Ovary (tissue), 3 donors: ENCODE measurements at regions not wholly inside any gene's neighbourhood (a gene's known extent, or its start where the extent isn't known, plus 50 kb on each side); places are given as distances from the start of the nearest gene placed in this dataset.

Source experiments
- EP300 ChIP-seq: sonication (generic); formaldehyde crosslinking; IDR thresholded peaks from one replicate; pipeline ENCODE4 v1.6.1; 2017; ENCODE audit warnings: antibody characterized with exemption
- POLR2A ChIP-seq: fragments of 450-650 bp; IDR thresholded peaks from one replicate; pipeline ENCODE4 v1.6.1; 2017; ENCODE audit warnings: antibody characterized with exemption, mild to moderate bottlenecking, moderate library complexity
- TF ChIP-seq, protein P1 (sequence below), 3 donors: fragments of 450-650 bp in 2 of 3; fragments of 200-600 bp in 1 of 3; IDR thresholded peaks; one replicate each; pipeline versions ENCODE4 v1.5.1 to v1.8.0; 2016 to 2022; ENCODE audit warnings: antibody characterized with exemption in 3 of 3, mild to moderate bottlenecking in 1 of 3
- donor health status: DM: no; HTN: no; CAD: no.

DNA sequence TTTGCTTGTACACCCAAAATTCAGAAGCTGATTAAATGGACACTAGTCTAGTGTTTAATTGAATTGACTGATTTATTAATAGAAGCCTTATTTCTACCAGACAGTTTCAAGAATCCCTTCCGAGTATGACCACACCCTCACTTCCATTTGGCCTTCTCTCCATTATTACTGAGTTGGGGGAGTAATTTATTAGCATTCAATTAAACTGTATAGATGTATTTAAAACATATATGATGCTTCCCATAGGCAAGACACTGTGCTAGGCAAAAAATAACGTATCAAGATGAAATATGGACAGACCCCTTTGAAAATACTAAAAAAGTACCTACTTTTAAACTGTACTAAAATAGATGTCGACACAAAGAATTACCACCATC lies 112.9 kb upstream of the PHACTR1 start:
- TF ChIP-seq, protein P1, sequence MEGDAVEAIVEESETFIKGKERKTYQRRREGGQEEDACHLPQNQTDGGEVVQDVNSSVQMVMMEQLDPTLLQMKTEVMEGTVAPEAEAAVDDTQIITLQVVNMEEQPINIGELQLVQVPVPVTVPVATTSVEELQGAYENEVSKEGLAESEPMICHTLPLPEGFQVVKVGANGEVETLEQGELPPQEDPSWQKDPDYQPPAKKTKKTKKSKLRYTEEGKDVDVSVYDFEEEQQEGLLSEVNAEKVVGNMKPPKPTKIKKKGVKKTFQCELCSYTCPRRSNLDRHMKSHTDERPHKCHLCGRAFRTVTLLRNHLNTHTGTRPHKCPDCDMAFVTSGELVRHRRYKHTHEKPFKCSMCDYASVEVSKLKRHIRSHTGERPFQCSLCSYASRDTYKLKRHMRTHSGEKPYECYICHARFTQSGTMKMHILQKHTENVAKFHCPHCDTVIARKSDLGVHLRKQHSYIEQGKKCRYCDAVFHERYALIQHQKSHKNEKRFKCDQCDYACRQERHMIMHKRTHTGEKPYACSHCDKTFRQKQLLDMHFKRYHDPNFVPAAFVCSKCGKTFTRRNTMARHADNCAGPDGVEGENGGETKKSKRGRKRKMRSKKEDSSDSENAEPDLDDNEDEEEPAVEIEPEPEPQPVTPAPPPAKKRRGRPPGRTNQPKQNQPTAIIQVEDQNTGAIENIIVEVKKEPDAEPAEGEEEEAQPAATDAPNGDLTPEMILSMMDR (IDR thresholded peaks at IDR 0.05), result no peak
- no peak for TF ChIP-seq POLR2A
- TF ChIP-seq EP300, result no peak
